ENCODE measurements at regions not wholly inside any gene's neighbourhood (a gene's known extent, or its start where the extent isn't known, plus 50 kb on each side); places are given as distances from the start of the nearest gene placed in this dataset.

- Histone ChIP-seq H3K4me1 (ENCODE audit: control insufficient read depth in 1 of 2, insufficient read depth in 2 of 2, low read length in 2 of 2) (no peaks in the 10 kb centered on the region), H4K20me1 (ENCODE audit: insufficient read depth, low read length) (no peaks in the 10 kb centered on the region), H3K9ac (ENCODE audit: insufficient read depth, low read length, poor library complexity, severe bottlenecking) (no peak overlapping the region), H3K4me3 (replicated peaks in 1 of 3; ENCODE audit: low read depth in 2 of 3, low read length in 3 of 3) (no peak overlapping the region), H3K9me3 (replicated peaks in 1 of 2; ENCODE audit: control insufficient read depth in 1 of 2, insufficient read depth in 1 of 2, low read length in 2 of 2) (peaks cover 0 to 4% of the 10 kb centered on the region in 2 donors), H3K27me3 (ENCODE audit: control insufficient read depth in 2 of 2, insufficient read depth in 2 of 2, low read length in 2 of 2) (no peaks in the 10 kb centered on the region), H3K27ac (ENCODE audit: low read depth in 1 of 2, low read length in 2 of 2) (no peak overlapping the region), H3K4me2 (replicated peaks; ENCODE audit: extremely low read depth, low read length, poor library complexity, severe bottlenecking) (no peak overlapping the region), H2AFZ (ENCODE audit: insufficient read depth, low read depth, low read length, poor library complexity, severe bottlenecking) (no peak overlapping the region), H3K36me3 (replicated peaks in 1 of 2; ENCODE audit: control insufficient read depth in 1 of 2, insufficient read depth in 2 of 2, low read length in 2 of 2) (no peaks in the 10 kb centered on the region), H3K79me2 (ENCODE audit: insufficient read depth, low read length) (no peaks in the 10 kb centered on the region)
- H3K4me1 Mint-ChIP-seq: no peaks in the 10 kb centered on the region
- TF ChIP-seq CTCF (IDR thresholded peaks at IDR 0.05): no peak
- H3K4me3 Mint-ChIP-seq: no peak overlapping the region
- WGBS (ENCODE audit: insufficient coverage): no CpG with 5 or more reads among the region's 2 CpGs
- H3K27me3 Mint-ChIP-seq (ENCODE audit: low read depth in 3 of 3): no peaks in the 10 kb centered on the region
- DNase-seq: no peak
- H3K9me3 Mint-ChIP-seq: peaks cover 0 to 3% (median 0%) of the 10 kb centered on the region in 7 donors
- intact Hi-C loops (cut with micrococcal nuclease): no loop called here
- H3K27ac Mint-ChIP-seq: no peak overlapping the region
- no peaks in the 10 kb centered on the region for H3K36me3 Mint-ChIP-seq
These were observed 318.6 kb downstream of the PLOD2 start for GRCh38 chr3:145842294-145842902.

DNA sequence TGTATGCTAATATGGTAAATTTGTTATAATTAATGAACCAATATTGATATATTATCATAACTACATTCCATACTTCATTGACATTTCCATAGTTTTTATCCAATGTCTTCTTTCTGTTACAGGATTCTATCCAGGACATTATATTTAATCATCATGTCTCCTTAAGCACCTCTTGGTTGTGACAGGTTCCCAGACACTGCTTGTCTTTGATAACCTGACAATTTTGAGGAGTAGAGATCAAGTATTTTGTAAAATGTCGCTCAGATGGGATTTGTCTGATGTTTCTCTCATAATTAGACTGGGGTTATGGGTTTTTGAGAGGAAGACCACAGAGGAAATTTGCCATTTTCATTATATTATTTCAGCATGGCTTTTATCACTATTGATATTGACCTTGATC lies 317.4 kb downstream of the PLOD2 start:
- no peak overlapping the region for H3K4me3 Mint-ChIP-seq
- H3K79me2 ChIP-seq (ENCODE audit: insufficient read depth, low read length): no peaks in the 10 kb centered on the region
- H2AFZ ChIP-seq (ENCODE audit: insufficient read depth, low read depth, low read length, poor library complexity, severe bottlenecking): no peak overlapping the region
- no peak overlapping the region for H3K27ac Mint-ChIP-seq
- no peaks in the 10 kb centered on the region for H3K36me3 ChIP-seq (replicated peaks in 1 of 2; ENCODE audit: control insufficient read depth in 1 of 2, insufficient read depth in 2 of 2, low read length in 2 of 2)
- peaks cover 0 to 4% of the 10 kb centered on the region in 2 donors for H3K9me3 ChIP-seq (replicated peaks in 1 of 2; ENCODE audit: control insufficient read depth in 1 of 2, insufficient read depth in 1 of 2, low read length in 2 of 2)
- no CpG with 5 or more reads among the region's 1 CpG for WGBS (ENCODE audit: insufficient coverage)
- intact Hi-C loops (cut with micrococcal nuclease): no loop called here
- no peak for TF ChIP-seq CTCF (IDR thresholded peaks at IDR 0.05)
- H4K20me1 ChIP-seq (ENCODE audit: insufficient read depth, low read length): no peaks in the 10 kb centered on the region
- H3K27ac ChIP-seq (ENCODE audit: low read depth in 1 of 2, low read length in 2 of 2): no peak overlapping the region
- no peaks in the 10 kb centered on the region for H3K27me3 Mint-ChIP-seq (ENCODE audit: low read depth in 3 of 3)
- H3K4me3 ChIP-seq (replicated peaks in 1 of 3; ENCODE audit: low read depth in 2 of 3, low read length in 3 of 3): no peak overlapping the region
- H3K36me3 Mint-ChIP-seq: no peaks in the 10 kb centered on the region
- no peaks in the 10 kb centered on the region for H3K27me3 ChIP-seq (ENCODE audit: control insufficient read depth in 2 of 2, insufficient read depth in 2 of 2, low read length in 2 of 2)
- H3K9ac ChIP-seq (ENCODE audit: insufficient read depth, low read length, poor library complexity, severe bottlenecking): no peak overlapping the region
- H3K9me3 Mint-ChIP-seq: peaks cover 0 to 3% (median 0%) of the 10 kb centered on the region in 7 donors
- H3K4me1 Mint-ChIP-seq: no peaks in the 10 kb centered on the region
- DNase-seq: no peak
- no peaks in the 10 kb centered on the region for H3K4me1 ChIP-seq (ENCODE audit: control insufficient read depth in 1 of 2, insufficient read depth in 2 of 2, low read length in 2 of 2)
- no peak overlapping the region for H3K4me2 ChIP-seq (replicated peaks; ENCODE audit: extremely low read depth, low read length, poor library complexity, severe bottlenecking)

Measured in CD14-positive monocyte (primary cell).